H54 (cell line): ENCODE measurements at regions not wholly inside any gene's neighbourhood (a gene's known extent, or its start where the extent isn't known, plus 50 kb on each side); places are given as distances from the start of the nearest gene placed in this dataset.

Experiments used
- DNase-seq: peaks from one replicate; pipeline ENCODE4 v3.0.0; 2011; ENCODE audit warnings: low spot score, mixed read lengths; ENCODE audit not compliant: insufficient read length
- FAIRE-seq: peaks from 3 replicates; lab custom pipeline; 2011; peaks lifted over from hg19 to GRCh38; lab: Jason Lieb, UNC
- POLR2A ChIP-seq: IDR thresholded peaks from 2 replicates; pipeline ENCODE4 v1.6.1; 2011; ENCODE audit warnings: low read depth, mild to moderate bottlenecking, low read length

- no peak for TF ChIP-seq POLR2A
Measured at GRCh38 chr4:125838924-125839323, 524.2 kb downstream of the FAT4 start.

GRCh38 chr4:125843947-125844346 is 529.2 kb downstream of the FAT4 start:
- no peak for DNase-seq
- TF ChIP-seq POLR2A, result no peak
- FAIRE-seq, result no peak

More at GRCh38 chr4:125838924-125839323, 524.2 kb downstream of the FAT4 start:
- DNase-seq (no peak), FAIRE-seq (no peak)

GRCh38 chr4:125847518-125847917 is 532.8 kb downstream of the FAT4 start:
- no peak for FAIRE-seq
- no peak for TF ChIP-seq POLR2A
- DNase-seq, result no peak

- DNase-seq (no peak), FAIRE-seq (no peak)
- TF ChIP-seq POLR2A, result no peak
Measured at GRCh38 chr4:125849869-125850268, 535.1 kb downstream of the FAT4 start.

- DNase-seq, result no peak
- TF ChIP-seq POLR2A, result no peak
- FAIRE-seq, result no peak
Measured at GRCh38 chr4:125891597-125892258, 577.0 kb downstream of the FAT4 start.

GRCh38 chr4:125904802-125905201 is 590.0 kb downstream of the FAT4 start:
- FAIRE-seq (no peak), DNase-seq (no peak)
- no peak for TF ChIP-seq POLR2A

- DNase-seq (no peak), FAIRE-seq (no peak)
- TF ChIP-seq POLR2A, result no peak
Measured at GRCh38 chr4:125911058-125911457, 596.3 kb downstream of the FAT4 start.

- no peak for FAIRE-seq
- no peak for DNase-seq
- TF ChIP-seq POLR2A, result no peak
Measured at GRCh38 chr4:125911481-125911880, 596.7 kb downstream of the FAT4 start.

GRCh38 chr4:125917559-125917958 is 602.8 kb downstream of the FAT4 start:
- DNase-seq (no peak), FAIRE-seq (no peak)
- TF ChIP-seq POLR2A, result no peak

- DNase-seq (no peak), FAIRE-seq (no peak)
- TF ChIP-seq POLR2A, result no peak
Measured at GRCh38 chr4:125928652-125929051, 613.9 kb downstream of the FAT4 start.

- TF ChIP-seq POLR2A, result no peak
- DNase-seq (no peak), FAIRE-seq (no peak)
Measured at GRCh38 chr4:125938541-125938940, 623.8 kb downstream of the FAT4 start.

- TF ChIP-seq POLR2A, result no peak
- FAIRE-seq (no peak), DNase-seq (no peak)
Measured at GRCh38 chr4:125940426-125940825, 625.7 kb downstream of the FAT4 start.

- FAIRE-seq (no peak), DNase-seq (no peak)
- TF ChIP-seq POLR2A, result no peak
Measured at GRCh38 chr4:125944966-125945365, 630.2 kb downstream of the FAT4 start.

- DNase-seq (no peak), FAIRE-seq (no peak)
- no peak for TF ChIP-seq POLR2A
Measured at GRCh38 chr4:125948021-125948420, 633.3 kb downstream of the FAT4 start.

GRCh38 chr4:125951261-125951887 is 636.6 kb downstream of the FAT4 start:
- no peak for TF ChIP-seq POLR2A
- DNase-seq (no peak), FAIRE-seq (no peak)
